ENCODE measurements at regions not wholly inside any gene's neighbourhood (a gene's known extent, or its start where the extent isn't known, plus 50 kb on each side); places are given as distances from the start of the nearest gene placed in this dataset.

- Mint-ChIP-seq H3K27ac (no peak overlapping the region), H3K4me1 (no peaks in the 10 kb centered on the region), H3K27me3 (ENCODE audit: insufficient read depth, low read depth, poor library complexity) (peaks cover 1% of the 10 kb centered on the region), H3K4me3 (no peak overlapping the region), H3K9me3 (0 out of 3 replicates have a peak, but pooled peaks cover 1% of the 10 kb centered on the region), H3K36me3 (ENCODE audit: low read depth) (no peaks in the 10 kb centered on the region)
- H2AFZ ChIP-seq: no peak overlapping the region
- H4K20me1 ChIP-seq (replicated peaks; ENCODE audit: insufficient read depth): no peaks in the 10 kb centered on the region
- H3K79me2 ChIP-seq (replicated peaks; ENCODE audit: insufficient read depth): no peaks in the 10 kb centered on the region
- DNase-seq (ENCODE audit: low spot score) (no peak), ATAC-seq (no peak)
- no peaks in the 10 kb centered on the region for H3F3A ChIP-seq (replicated peaks; ENCODE audit: low read depth)
- no peaks in the 10 kb centered on the region for H3K27me3 ChIP-seq (ENCODE audit: insufficient read depth)
- no peaks in the 10 kb centered on the region for H3K36me3 ChIP-seq (ENCODE audit: insufficient read depth)
- H3K4me2 ChIP-seq: no peak overlapping the region
- H3K4me3 ChIP-seq: no peak overlapping the region
- H3K4me1 ChIP-seq (ENCODE audit: insufficient read depth): no peaks in the 10 kb centered on the region
- TF ChIP-seq ZNF114 (CRISPR knock-in tag; IDR thresholded peaks at IDR 0.05) (no peak), JUNB (IDR thresholded peaks at IDR 0.05; ENCODE audit: unreplicated experiment) (no peak), ZNF462 (CRISPR knock-in tag; IDR thresholded peaks at IDR 0.05) (no peak), ETS1 (IDR thresholded peaks at IDR 0.05) (no peak), CTCF (conservative IDR thresholded peaks at IDR 0.05; ENCODE audit: low read depth in 2 of 2) (no peak)
- no peak overlapping the region for H3K27ac ChIP-seq (ENCODE audit: low read depth)
- no peaks in the 10 kb centered on the region for H3K9me2 ChIP-seq (ENCODE audit: insufficient read depth)
Observed at GRCh38 chr13:90902255-90902654, 445.2 kb upstream of the MIR17HG start.

All from GM23338 (cell line).